PC-3 (cell line): ENCODE measurements at regions not wholly inside any gene's neighbourhood (a gene's known extent, or its start where the extent isn't known, plus 50 kb on each side); places are given as distances from the start of the nearest gene placed in this dataset.

ENCODE experiments used
- ATAC-seq: fragments of 200-7000 bp; cut with Tn5 transposase; 2 replicates; pipeline ENCODE4 v1.9.1; 2020; ENCODE audit warnings: mild to moderate bottlenecking, moderate library complexity
- BruUV-seq: library from RNA; stranded (reverse); fragments of 400-500 nt; replicated peaks from 2 replicates; lab custom pipeline; 2021; lab: Mats Ljungman, UMichigan
- CTCF ChIA-PET: fragments of 300-600 bp; sonication (Branson Sonifier 250); formaldehyde crosslinking; loops from one replicate; lab custom pipeline; 2022; ENCODE audit warnings: antibody characterized with exemption; lab: Charles Lee
- POLR2A ChIA-PET: fragments of 300-600 bp; sonication (Branson Sonifier 250); formaldehyde crosslinking; loops from one replicate; lab custom pipeline; 2022; ENCODE audit warnings: antibody characterized with exemption; ENCODE audit not compliant: unreplicated experiment; lab: Charles Lee
- DNase-seq: peaks from one replicate; pipeline ENCODE4 v3.0.0-alpha.2; 2015
- H2AFZ ChIP-seq: fragments of 300-600 bp; sonication (generic); 2 replicates; pipeline ENCODE4 v1.6.0; 2016; ENCODE audit warnings: antibody characterized with exemption, low read length
- H3F3A ChIP-seq: fragments of 300-600 bp; sonication (generic); one replicate; pipeline ENCODE4 v1.6.0; 2017; ENCODE audit warnings: antibody characterized with exemption, low read length, control low read depth, mild to moderate bottlenecking; ENCODE audit not compliant: unreplicated experiment
- H3K27ac ChIP-seq: fragments of 300-600 bp; sonication (generic); 2 replicates; pipeline ENCODE4 v1.5.1; 2016; ENCODE audit warnings: mild to moderate bottlenecking, low read length
- H3K27me3 ChIP-seq: fragments of 300-600 bp; sonication (generic); 2 replicates; pipeline ENCODE4 v1.6.1; 2016; ENCODE audit warnings: low read length, mixed read lengths
- H3K36me3 ChIP-seq: fragments of 300-600 bp; sonication (generic); 2 replicates; pipeline ENCODE4 v1.6.1; 2016; ENCODE audit warnings: low read depth, mixed run types, low read length, mixed read lengths
- H3K4me1 ChIP-seq: fragments of 300-600 bp; sonication (generic); 2 replicates; pipeline ENCODE4 v1.5.1; 2016; ENCODE audit warnings: low read length; ENCODE audit not compliant: insufficient read depth
- H3K4me2 ChIP-seq: fragments of 300-600 bp; sonication (generic); 2 replicates; pipeline ENCODE4 v1.6.0; 2016; ENCODE audit warnings: low read length
- H3K4me3 ChIP-seq: fragments of 300-600 bp; sonication (generic); 2 replicates; pipeline ENCODE4 v1.5.1; 2016; ENCODE audit warnings: mild to moderate bottlenecking, low read length, mixed read lengths
- H3K79me2 ChIP-seq: fragments of 300-600 bp; sonication (generic); 2 replicates; pipeline ENCODE4 v1.6.1; 2017; ENCODE audit warnings: low read length, mixed read lengths
- H3K9ac ChIP-seq: fragments of 300-600 bp; sonication (generic); 2 replicates; pipeline ENCODE4 v1.6.0; 2016; ENCODE audit warnings: mild to moderate bottlenecking, low read length
- H3K9me2 ChIP-seq: fragments of 300-600 bp; sonication (generic); replicated peaks from 2 replicates; pipeline ENCODE4 v1.6.1; 2016; ENCODE audit warnings: mixed run types, low read length, mixed read lengths
- H3K9me3 ChIP-seq: fragments of 300-600 bp; sonication (generic); 2 replicates; pipeline ENCODE4 v1.6.1; 2016; ENCODE audit warnings: low read length, mixed read lengths
- H4K20me1 ChIP-seq: fragments of 300-600 bp; sonication (generic); 2 replicates; pipeline ENCODE4 v1.6.1; 2016; ENCODE audit warnings: low read length, mixed read lengths
- CTCF ChIP-seq: fragments of 300-600 bp; sonication (generic); conservative IDR thresholded peaks from 2 replicates; pipeline ENCODE4 v1.5.1; 2017; ENCODE audit warnings: antibody characterized with exemption, low read depth, mild to moderate bottlenecking, low read length
- EZH2 ChIP-seq: fragments of 300-600 bp; sonication (generic); IDR thresholded peaks from one replicate; pipeline ENCODE4 v1.6.1; 2017; ENCODE audit warnings: antibody characterized with exemption, mild to moderate bottlenecking, low read length; ENCODE audit not compliant: unreplicated experiment
- EZH2phosphoT487 ChIP-seq: fragments of 300-600 bp; sonication (generic); IDR thresholded peaks from 2 replicates; pipeline ENCODE4 v1.6.1; 2018; ENCODE audit warnings: mild to moderate bottlenecking, antibody characterized with exemption, low read length, borderline replicate concordance
- intact Hi-C: fragments of 100-400 bp; cut with micrococcal nuclease; formaldehyde crosslinking; loops from 2 replicates; pipeline ENCODE4 v1.9.0; 2023

GRCh38 chr1:115492880-115493279, 148.9 kb upstream of the VANGL1 start:
- intact Hi-C loops = loop anchor here (10.0 kb wide), 1 partner anchor 52 kb away; no protein-coding TSS in a partner anchor
- no peaks in the 10 kb centered on the region for H3F3A ChIP-seq
- H3K36me3 ChIP-seq = no peaks in the 10 kb centered on the region
- BruUV-seq = no TSS peak
- H3K9ac ChIP-seq = no peak overlapping the region
- no peaks in the 10 kb centered on the region for H3K9me2 ChIP-seq
- ATAC-seq (peak; percentile 37), DNase-seq (peak; percentile 48)
- ChIA-PET POLR2A (no interaction called here), CTCF (no interaction called here)
- H2AFZ ChIP-seq = peak overlapping the region; percentile 19; the same call in 1 of the 2 replicates
- no peaks in the 10 kb centered on the region for H3K27me3 ChIP-seq
- no peak overlapping the region for H3K27ac ChIP-seq
- no peaks in the 10 kb centered on the region for H4K20me1 ChIP-seq
- no peak overlapping the region for H3K4me3 ChIP-seq
- H3K79me2 ChIP-seq = no peaks in the 10 kb centered on the region
- no peaks in the 10 kb centered on the region for H3K9me3 ChIP-seq
- peaks cover 36% of the 10 kb centered on the region for H3K4me1 ChIP-seq
- H3K4me2 ChIP-seq = no peak overlapping the region
- TF ChIP-seq EZH2phosphoT487 = no peak
- no peak for TF ChIP-seq CTCF
- TF ChIP-seq EZH2 = no peak

GRCh38 chr1:115492019-115492595, 149.7 kb upstream of the VANGL1 start:
- intact Hi-C loops = loop anchor here (10.0 kb wide), 1 partner anchor 53 kb away; no protein-coding TSS in a partner anchor
- Histone ChIP-seq H4K20me1 (no peaks in the 10 kb centered on the region), H3K4me3 (no peak overlapping the region), H3K27me3 (no peaks in the 10 kb centered on the region), H3K9ac (no peak overlapping the region), H3K4me2 (no peak overlapping the region), H3K36me3 (no peaks in the 10 kb centered on the region), H3K9me2 (no peaks in the 10 kb centered on the region), H3K79me2 (no peaks in the 10 kb centered on the region), H3K4me1 (peaks cover 28% of the 10 kb centered on the region), H2AFZ (no peak overlapping the region), H3K27ac (no peak overlapping the region), H3K9me3 (no peaks in the 10 kb centered on the region), H3F3A (no peaks in the 10 kb centered on the region)
- ChIA-PET POLR2A (no interaction called here), CTCF (no interaction called here)
- TF ChIP-seq EZH2phosphoT487 (no peak), CTCF (no peak), EZH2 (no peak)
- DNase-seq (no peak), ATAC-seq (no peak)
- BruUV-seq = no TSS peak

GRCh38 chr1:115491298-115492018, 150.3 kb upstream of the VANGL1 start:
- Histone ChIP-seq H3K79me2 (no peaks in the 10 kb centered on the region), H3K4me1 (peaks cover 22% of the 10 kb centered on the region), H3K9me2 (no peaks in the 10 kb centered on the region), H3F3A (no peaks in the 10 kb centered on the region), H3K27ac (no peak overlapping the region), H3K27me3 (no peaks in the 10 kb centered on the region), H3K9ac (no peak overlapping the region), H3K4me3 (no peak overlapping the region), H4K20me1 (no peaks in the 10 kb centered on the region), H3K9me3 (no peaks in the 10 kb centered on the region), H2AFZ (no peak overlapping the region), H3K36me3 (no peaks in the 10 kb centered on the region), H3K4me2 (no peak overlapping the region)
- POLR2A ChIA-PET = interaction anchor here (0.6 kb wide), 1 partner anchor 144 kb away, joined by 3 read pairs; no protein-coding TSS in a partner anchor
- intact Hi-C loops = loop anchor here (10.0 kb wide), 1 partner anchor 53 kb away; no protein-coding TSS in a partner anchor
- BruUV-seq = no TSS peak
- TF ChIP-seq EZH2phosphoT487 (no peak), CTCF (no peak), EZH2 (no peak)
- DNase-seq (no peak), ATAC-seq (no peak)
- CTCF ChIA-PET = no interaction called here
